SK-N-MC (cell line): ENCODE measurements at regions not wholly inside any gene's neighbourhood (a gene's known extent, or its start where the extent isn't known, plus 50 kb on each side); places are given as distances from the start of the nearest gene placed in this dataset.

Experiments used
- EZH2 ChIP-seq: fragments of 200-600 bp; sonication (generic); IDR thresholded peaks from one replicate; pipeline ENCODE4 v1.6.1; 2017; ENCODE audit warnings: antibody characterized with exemption
- FOXP2 ChIP-seq: optimal IDR thresholded peaks from 2 replicates; pipeline ENCODE3; 2011; ENCODE audit warnings: mild to moderate bottlenecking, moderate library complexity; ENCODE audit not compliant: insufficient read depth; ENCODE audit errors: extremely low read length, control extremely low read depth
- POLR2AphosphoS5 ChIP-seq: IDR thresholded peaks from 2 replicates; pipeline ENCODE4 v1.6.1; 2012; ENCODE audit warnings: mild to moderate bottlenecking, low read depth, low read length, borderline replicate concordance

DNA sequence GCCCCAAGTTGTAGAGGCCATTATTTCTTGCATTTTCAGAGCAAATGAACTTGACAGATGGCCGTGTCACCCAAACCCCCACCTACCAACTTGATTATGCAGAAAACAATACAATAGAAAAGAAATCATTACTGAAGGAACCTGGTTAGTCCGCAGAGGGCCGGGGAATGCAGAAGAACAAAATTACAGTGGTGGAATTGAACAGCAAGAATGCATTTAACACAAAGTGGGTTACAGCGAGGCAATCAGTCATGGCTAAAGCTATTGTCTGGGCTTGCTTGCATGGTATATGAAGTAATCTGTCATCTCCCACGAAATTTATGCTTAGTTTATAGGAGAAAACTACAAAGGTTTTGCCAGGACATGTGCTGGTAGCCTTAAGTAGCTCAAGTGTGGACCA lies 238.3 kb upstream of the IRX1 start:
- TF ChIP-seq EZH2 = no peak
- TF ChIP-seq POLR2AphosphoS5 = no peak
- no peak for TF ChIP-seq FOXP2
